Liver (tissue), 8 donors: ENCODE measurements at regions not wholly inside any gene's neighbourhood (a gene's known extent, or its start where the extent isn't known, plus 50 kb on each side); places are given as distances from the start of the nearest gene placed in this dataset.

ENCODE experiments used
- DNase-seq: peaks from one replicate; pipeline ENCODE4 v3.0.0-alpha.2; 2017; ENCODE audit warnings: low spot score
- H3K27ac ChIP-seq, 2 donors: one replicate each; pipeline ENCODE4 v1.7.0; 2013; ENCODE audit warnings: inconsistent platforms in 2 of 2, low read length in 2 of 2, control low read depth in 1 of 2, low read depth in 1 of 2, mild to moderate bottlenecking in 1 of 2
- H3K27me3 ChIP-seq, 4 donors: one replicate each; pipeline versions ENCODE4 v1.6.1 to v1.7.0; 2013; ENCODE audit warnings: low read length in 3 of 4, inconsistent platforms in 1 of 4, mild to moderate bottlenecking in 1 of 4, moderate library complexity in 1 of 4; ENCODE audit not compliant: control insufficient read depth in 4 of 4, insufficient read depth in 4 of 4
- H3K36me3 ChIP-seq, 4 donors: one replicate each; pipeline versions ENCODE4 v1.6.1 to v1.7.0; 2013; ENCODE audit warnings: low read length in 3 of 4, mild to moderate bottlenecking in 3 of 4, low read depth in 1 of 4, moderate library complexity in 1 of 4; ENCODE audit not compliant: control insufficient read depth in 4 of 4, insufficient read depth in 3 of 4
- H3K4me1 ChIP-seq, 4 donors: one replicate each; pipeline versions ENCODE4 v1.6.1 to v1.7.0; 2013; ENCODE audit warnings: low read length in 3 of 4, mild to moderate bottlenecking in 3 of 4, moderate library complexity in 1 of 4; ENCODE audit not compliant: control insufficient read depth in 4 of 4, insufficient read depth in 4 of 4
- H3K4me3 ChIP-seq, 3 donors: one replicate each; pipeline versions ENCODE4 v1.6.1 to v1.7.0; 2013; ENCODE audit warnings: low read length in 3 of 3, control low read depth in 1 of 3, low read depth in 1 of 3, mild to moderate bottlenecking in 1 of 3
- H3K9ac ChIP-seq, 2 donors: one replicate each; pipeline ENCODE4 v1.7.0; 2013; ENCODE audit warnings: low read length in 2 of 2, mild to moderate bottlenecking in 2 of 2, moderate library complexity in 2 of 2, control low read depth in 1 of 2, low read depth in 1 of 2
- H3K9me3 ChIP-seq, 4 donors: one replicate each; pipeline versions ENCODE4 v1.6.1 to v1.7.0; 2013; ENCODE audit warnings: low read length in 3 of 4; ENCODE audit not compliant: control insufficient read depth in 4 of 4
- ATF3 ChIP-seq: IDR thresholded peaks from 2 replicates; pipeline ENCODE4 v1.6.1; 2016; ENCODE audit warnings: antibody characterized with exemption
- CTCF ChIP-seq: fragments of 150-350 bp; IDR thresholded peaks from 2 replicates; pipeline ENCODE4 v1.5.1; 2017; ENCODE audit warnings: improper control_type of control experiment, low read depth, low read length; ENCODE audit not compliant: missing input control
- EGR1 ChIP-seq, 2 donors: IDR thresholded peaks; 2 replicates each; pipeline ENCODE4 v1.6.1; 2016 to 2018; ENCODE audit warnings: antibody characterized with exemption in 2 of 2, low read depth in 2 of 2
- FOXA2 ChIP-seq: IDR thresholded peaks from 2 replicates; pipeline ENCODE4 v1.6.1; 2016; ENCODE audit warnings: antibody characterized with exemption
- GABPA ChIP-seq, 2 donors: IDR thresholded peaks in 1 of 2; conservative IDR thresholded peaks in 1 of 2; 2 replicates each; pipeline ENCODE4 v1.6.1; 2016; ENCODE audit warnings: antibody characterized with exemption in 2 of 2, mild to moderate bottlenecking in 1 of 2, moderate library complexity in 1 of 2
- HNF4A ChIP-seq, 2 donors: conservative IDR thresholded peaks; 2 replicates each; pipeline ENCODE4 v1.6.1; 2016; ENCODE audit warnings: antibody characterized with exemption in 2 of 2, mild to moderate bottlenecking in 2 of 2
- JUND ChIP-seq, 2 donors: IDR thresholded peaks; 2 replicates each; pipeline ENCODE4 v1.6.1; 2016; ENCODE audit warnings: antibody characterized with exemption in 2 of 2
- MAX ChIP-seq: IDR thresholded peaks from 2 replicates; pipeline ENCODE4 v1.6.1; 2016; ENCODE audit warnings: antibody characterized with exemption
- RAD21 ChIP-seq, 2 donors: IDR thresholded peaks; 2 replicates each; pipeline ENCODE4 v1.6.1; 2016; ENCODE audit warnings: antibody characterized with exemption in 2 of 2, mild to moderate bottlenecking in 2 of 2
- REST ChIP-seq: IDR thresholded peaks from 2 replicates; pipeline ENCODE4 v1.6.1; 2016; ENCODE audit warnings: antibody characterized with exemption, mild to moderate bottlenecking
- RXRA ChIP-seq, 2 donors: IDR thresholded peaks; 2 replicates each; pipeline ENCODE4 v1.6.1; 2017 to 2018; ENCODE audit warnings: antibody characterized with exemption in 2 of 2, mild to moderate bottlenecking in 1 of 2
- SP1 ChIP-seq: IDR thresholded peaks from 2 replicates; pipeline ENCODE4 v1.6.1; 2018; ENCODE audit warnings: antibody characterized with exemption, mild to moderate bottlenecking
- YY1 ChIP-seq: IDR thresholded peaks from 2 replicates; pipeline ENCODE4 v1.6.1; 2016; ENCODE audit warnings: antibody characterized with exemption, mild to moderate bottlenecking
- ZBTB33 ChIP-seq: IDR thresholded peaks from 2 replicates; pipeline ENCODE4 v1.6.1; 2016; ENCODE audit warnings: antibody characterized with exemption
- WGBS: extraction: QIAGEN DNeasy Blood & Tissue Kit; methylation state at CpG from one replicate; pipeline ENCODE4 v1.1.7; 2013; 5-methylcytosine and 5-hydroxymethylcytosine counted together
- donor health status: healthy.
- donor health status: healthy.
- donor health status: healthy.
- donor health status: healthy.
- donor health status: healthy.

- WGBS, result 96% methylated on average over 1 of the region's 1 CpG
- no peak for DNase-seq
- Histone ChIP-seq H3K36me3 (no peaks in the 10 kb centered on the region), H3K9me3 (no peaks in the 10 kb centered on the region), H3K4me3 (no peak overlapping the region), H3K27me3 (no peaks in the 10 kb centered on the region), H3K4me1 (no peaks in the 10 kb centered on the region), H3K27ac (no peak overlapping the region), H3K9ac (no peak overlapping the region)
- TF ChIP-seq ZBTB33, result no peak
- TF ChIP-seq JUND (IDR thresholded peaks at IDR 0.05), result no peak
- TF ChIP-seq CTCF, result no peak
- TF ChIP-seq RXRA (IDR thresholded peaks at IDR 0.05), result no peak
- TF ChIP-seq FOXA2, result no peak
- no peak for TF ChIP-seq REST
- TF ChIP-seq MAX, result no peak
- no peak for TF ChIP-seq HNF4A (conservative IDR thresholded peaks at IDR 0.05)
- TF ChIP-seq ATF3, result no peak
- TF ChIP-seq SP1, result no peak
Observed at GRCh38 chr1:90486134-90486824, 230.8 kb downstream of the BARHL2 start.

- H3K9ac ChIP-seq, result no peak overlapping the region
- TF ChIP-seq EGR1 (IDR thresholded peaks at IDR 0.05; ENCODE audit: low read depth in 2 of 2) (no peak), YY1 (no peak), GABPA (IDR thresholded peaks at IDR 0.05 in 1 of 2, conservative IDR thresholded peaks at IDR 0.05 in 1 of 2) (no peak), RAD21 (IDR thresholded peaks at IDR 0.05) (no peak), ZBTB33 (no peak), FOXA2 (no peak)
- 72% methylated on average over 1 of the region's 1 CpG for WGBS
- peaks cover 0 to 3% (median 0%) of the 10 kb centered on the region in 4 donors for H3K27me3 ChIP-seq
- no peaks in the 10 kb centered on the region for H3K36me3 ChIP-seq
- H3K4me1 ChIP-seq, result no peaks in the 10 kb centered on the region
- no peak overlapping the region for H3K27ac ChIP-seq
- no peaks in the 10 kb centered on the region for H3K9me3 ChIP-seq
- no peak for DNase-seq
- no peak overlapping the region for H3K4me3 ChIP-seq
Observed at GRCh38 chr1:90480271-90480835, 236.7 kb downstream of the BARHL2 start.
